SK-N-SH (cell line): ENCODE measurements at regions not wholly inside any gene's neighbourhood (a gene's known extent, or its start where the extent isn't known, plus 50 kb on each side); places are given as distances from the start of the nearest gene placed in this dataset.

Source experiments
- CTCF ChIP-seq: fragments of 200-600 bp; sonication (generic); IDR thresholded peaks from 2 replicates; pipeline ENCODE4 v1.6.1; 2017; ENCODE audit warnings: antibody characterized with exemption, mild to moderate bottlenecking, moderate library complexity
- EP300 ChIP-seq, 2 experiments: IDR thresholded peaks; 2 replicates each; pipeline versions ENCODE4 v1.4.0 to v1.6.1; 2012; ENCODE audit warnings: borderline replicate concordance in 1 of 2, low read depth in 1 of 2, low read length in 1 of 2
- MXI1 ChIP-seq: IDR thresholded peaks from 2 replicates; pipeline ENCODE4 v1.6.1; 2012; ENCODE audit warnings: mild to moderate bottlenecking, low read depth, low read length, improper control_type of control experiment
- REST ChIP-seq: IDR thresholded peaks from 2 replicates; pipeline ENCODE4 v1.6.1; 2012; ENCODE audit warnings: mild to moderate bottlenecking, low read depth, low read length, moderate library complexity
- USF2 ChIP-seq: fragments of 150-350 bp; IDR thresholded peaks from 2 replicates; pipeline ENCODE4 v1.6.1; 2017; ENCODE audit warnings: antibody characterized with exemption, low read length, low read depth, borderline replicate concordance
- YY1 ChIP-seq: IDR thresholded peaks from 2 replicates; pipeline ENCODE4 v1.4.0; 2012; ENCODE audit warnings: low read depth, mild to moderate bottlenecking

- TF ChIP-seq CTCF (no peak), REST (no peak), MXI1 (no peak), YY1 (no peak), USF2 (no peak), EP300 (IDR thresholded peaks at IDR 0.05; ENCODE audit: borderline replicate concordance in 1 of 2, low read depth in 1 of 2, low read length in 1 of 2) (no peak)
These were observed 281.0 kb downstream of the CETN3 start for GRCh38 chr5:90128551-90128950.
